Adrenal gland (tissue), 9 donors: ENCODE measurements at regions not wholly inside any gene's neighbourhood (a gene's known extent, or its start where the extent isn't known, plus 50 kb on each side); places are given as distances from the start of the nearest gene placed in this dataset.

Experiments
- DNase-seq, 7 donors: peaks; one replicate each; pipeline ENCODE4 v3.0.0-alpha.2; 2019 to 2020
- H3K27ac ChIP-seq, 5 donors: fragments of 200-600 bp; sonication (generic) in 4 of 5; 1 replicate in 3 of 5; 2 replicates in 2 of 5; pipeline versions ENCODE4 v1.5.1 to v1.8.0; 2016 to 2020; ENCODE audit warnings: mild to moderate bottlenecking in 1 of 5
- H3K27me3 ChIP-seq: fragments of 200-600 bp; 2 replicates; pipeline ENCODE4 v1.8.0; 2021
- H3K36me3 ChIP-seq, 2 donors: fragments of 200-600 bp; replicated peaks in 1 of 2; 1 replicate in 1 of 2; 2 replicates in 1 of 2; pipeline versions ENCODE4 v1.5.1 to v1.8.0; 2018 to 2022
- H3K4me1 ChIP-seq, 2 donors: fragments of 200-600 bp; replicated peaks in 1 of 2; 1 replicate in 1 of 2; 2 replicates in 1 of 2; pipeline versions ENCODE4 v1.5.1 to v1.8.0; 2018 to 2021
- H3K4me3 ChIP-seq, 4 donors: fragments of 200-600 bp; sonication (generic) in 3 of 4; one replicate each; pipeline ENCODE4 v1.5.1; 2016 to 2018
- H3K9me3 ChIP-seq, 3 donors: fragments of 200-600 bp; sonication (generic) in 1 of 3; replicated peaks in 1 of 3; 1 replicate in 2 of 3; 2 replicates in 1 of 3; pipeline versions ENCODE4 v1.5.1 to v1.8.0; 2016 to 2021
- CTCF ChIP-seq, 6 experiments: fragments of 450-650 bp in 4 of 6; fragments of 200-600 bp in 2 of 6; sonication (generic) in 1 of 6; IDR thresholded peaks; 1 replicate in 5 of 6; 2 replicates in 1 of 6; pipeline versions ENCODE4 v1.5.1 to v1.8.0; 2016 to 2021; ENCODE audit warnings: antibody characterized with exemption in 6 of 6, mild to moderate bottlenecking in 2 of 6, moderate library complexity in 1 of 6
- POLR2A ChIP-seq, 2 donors: fragments of 450-650 bp; IDR thresholded peaks; one replicate each; pipeline ENCODE4 v1.6.1; 2017; ENCODE audit warnings: antibody characterized with exemption in 2 of 2, mild to moderate bottlenecking in 2 of 2, moderate library complexity in 1 of 2
- WGBS, 4 donors: extraction: QIAGEN DNeasy Blood & Tissue Kit in 2 of 4; methylation state at CpG; one replicate each; pipeline versions ENCODE4 v1.1.5 to v1.1.7; 2013 to 2017; 5-methylcytosine and 5-hydroxymethylcytosine counted together
- intact Hi-C, 2 donors: fragments of 100-400 bp; cut with DNase I; formaldehyde crosslinking; loops; one replicate each; pipeline versions ENCODE4 v1.14.1 to v1.15.0; 2022 to 2023
- donor health status: healthy with polysubstance abuse.
- donor health status: Bipolar disorder and iron deficiency.
- donor health status: DM: yes; HTN: yes; CAD: no.
- donor health status: DM: no; HTN: no; CAD: no.
- donor health status: DM: no; HTN: no; CAD: no.

DNA sequence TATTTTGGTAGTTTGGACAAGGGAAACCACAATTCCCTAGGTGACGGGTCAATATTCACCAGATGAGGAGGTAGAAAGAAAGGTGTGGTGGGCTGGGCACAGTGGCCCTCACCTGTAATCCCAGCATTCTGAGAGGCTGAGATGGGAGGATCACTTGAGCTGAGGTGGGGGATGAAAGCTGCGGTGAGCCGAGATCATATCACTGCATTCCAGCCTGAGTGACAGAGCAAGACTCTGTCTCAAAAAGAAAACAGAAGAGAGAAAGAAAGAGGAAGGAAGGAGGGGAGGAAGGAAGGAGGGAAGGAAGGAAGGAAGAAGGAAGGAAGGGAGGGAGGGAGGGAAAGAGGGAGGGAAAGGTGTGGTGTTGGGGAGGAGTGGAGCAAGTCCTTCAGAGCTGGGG is 56.1 kb upstream of the RNF7 start:
- Histone ChIP-seq H3K36me3 (no peaks in the 10 kb centered on the region), H3K27ac (no peak overlapping the region), H3K27me3 (no peaks in the 10 kb centered on the region), H3K4me1 (peaks cover 5 to 23% of the 10 kb centered on the region in 2 donors), H3K4me3 (no peak overlapping the region), H3K9me3 (no peaks in the 10 kb centered on the region)
- WGBS, 4 donors, result 71 to 83% (median 80%) methylated on average over 3 of the region's 3 CpGs
- DNase-seq, result no peak
- intact Hi-C loops, result no loop called here
- TF ChIP-seq CTCF (IDR thresholded peaks at IDR 0.05), result no peak
- no peak for TF ChIP-seq POLR2A (IDR thresholded peaks at IDR 0.05)

DNA sequence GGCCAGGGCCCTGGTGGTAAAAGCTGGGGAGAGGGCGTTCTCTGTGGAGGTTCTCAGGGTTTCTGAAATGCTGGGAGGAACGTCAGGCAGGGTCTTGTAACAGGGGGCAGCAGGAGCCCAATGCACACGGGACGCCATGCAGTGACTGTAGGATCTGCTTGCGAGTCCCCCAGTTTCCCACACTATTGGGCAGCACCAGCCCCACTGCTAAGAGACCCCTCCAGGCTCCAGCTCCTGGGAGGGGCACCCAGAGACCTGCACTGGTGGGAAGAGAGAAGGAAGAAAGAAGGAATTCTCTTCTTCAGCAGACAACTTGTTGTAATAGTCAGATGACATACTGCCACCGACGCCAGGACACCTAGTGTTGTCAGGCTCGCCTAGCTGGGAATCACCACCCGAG is 55.2 kb upstream of the RNF7 start:
- no peaks in the 10 kb centered on the region for H3K36me3 ChIP-seq
- no peak for DNase-seq
- H3K27me3 ChIP-seq, result no peaks in the 10 kb centered on the region
- intact Hi-C loops, result no loop called here
- H3K4me1 ChIP-seq, result peaks cover 5 to 27% of the 10 kb centered on the region in 2 donors
- WGBS, 4 donors, result 91 to 98% (median 95%) methylated on average over 8 to 9 of the region's 9 CpGs
- H3K27ac ChIP-seq, result no peak overlapping the region
- TF ChIP-seq POLR2A (IDR thresholded peaks at IDR 0.05) (no peak), CTCF (IDR thresholded peaks at IDR 0.05) (no peak)
- no peak overlapping the region for H3K4me3 ChIP-seq
- H3K9me3 ChIP-seq, result no peaks in the 10 kb centered on the region

DNA sequence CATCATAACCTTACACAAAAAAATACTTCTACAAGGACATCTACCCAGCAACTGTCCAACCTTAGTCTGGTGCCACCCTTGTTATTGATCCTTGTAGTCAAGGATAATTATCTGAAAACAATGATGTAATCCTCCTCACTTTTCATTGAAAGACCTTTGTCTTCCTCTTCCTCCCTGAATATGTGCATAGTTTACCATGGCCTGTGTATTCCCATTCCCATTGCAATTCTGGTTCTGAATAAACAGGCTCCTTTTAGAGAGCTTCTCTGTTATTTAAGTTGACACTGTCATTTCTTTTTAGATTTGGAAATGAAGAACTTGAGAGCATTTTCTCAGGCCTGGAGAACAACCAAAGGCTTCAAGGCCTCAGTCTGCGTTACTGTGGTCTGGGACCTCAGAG is 53.3 kb upstream of the RNF7 start:
- no peak for DNase-seq
- Histone ChIP-seq H3K27ac (no peak overlapping the region), H3K27me3 (no peaks in the 10 kb centered on the region), H3K4me3 (no peak overlapping the region), H3K9me3 (no peaks in the 10 kb centered on the region), H3K4me1 (peaks cover 5 to 27% of the 10 kb centered on the region in 2 donors), H3K36me3 (no peaks in the 10 kb centered on the region)
- intact Hi-C loops, result no loop called here
- TF ChIP-seq CTCF (IDR thresholded peaks at IDR 0.05) (no peak), POLR2A (IDR thresholded peaks at IDR 0.05) (no peak)
- WGBS, 4 donors, result 63 to 75% (median 69%) methylated on average over 1 of the region's 1 CpG

- H3K27me3 ChIP-seq, result no peaks in the 10 kb centered on the region
- WGBS, 4 donors, result 9 to 16% (median 12%) methylated on average over 4 to 8 of the region's 8 CpGs
- peaks cover 5 to 20% of the 10 kb centered on the region in 2 donors for H3K4me1 ChIP-seq
- peak in 1 of 2 donors; percentile 37 for TF ChIP-seq POLR2A (IDR thresholded peaks at IDR 0.05)
- no peak for TF ChIP-seq CTCF (IDR thresholded peaks at IDR 0.05)
- peak overlapping the region; percentile 33 to 92 (median 72) for H3K27ac ChIP-seq
- no peaks in the 10 kb centered on the region for H3K9me3 ChIP-seq
- DNase-seq, result peak; percentile 79 to 95 (median 86)
- peak overlapping the region in 2 of 4 donors; percentile 21 to 45 for H3K4me3 ChIP-seq
- no peaks in the 10 kb centered on the region for H3K36me3 ChIP-seq
- intact Hi-C loops, result no loop called here
Observed at GRCh38 chr3:141686466-141687291, 51.4 kb upstream of the RNF7 start.
